SU-DHL-6 (cell line): ENCODE measurements at regions not wholly inside any gene's neighbourhood (a gene's known extent, or its start where the extent isn't known, plus 50 kb on each side); places are given as distances from the start of the nearest gene placed in this dataset.

Experiments
- CTCF ChIP-seq: fragments of 200-600 bp; sonication (generic); IDR thresholded peaks from one replicate; pipeline ENCODE4 v1.5.1; 2017; ENCODE audit warnings: antibody characterized with exemption, mild to moderate bottlenecking, low read length, moderate library complexity; ENCODE audit not compliant: insufficient read depth, poor library complexity, severe bottlenecking
- EZH2phosphoT487 ChIP-seq: fragments of 200-600 bp; sonication (generic), shearing (Covaris generic); conservative IDR thresholded peaks from 2 replicates; pipeline ENCODE4 v1.6.1; 2018; ENCODE audit warnings: mild to moderate bottlenecking, antibody characterized with exemption, low read length, moderate library complexity, mixed read lengths

GRCh38 chr11:127825183-127825582 is 762.2 kb downstream of the ETS1 start:
- TF ChIP-seq CTCF (no peak), EZH2phosphoT487 (no peak)
